Gastrocnemius medialis (tissue), 4 donors: ENCODE measurements at regions not wholly inside any gene's neighbourhood (a gene's known extent, or its start where the extent isn't known, plus 50 kb on each side); places are given as distances from the start of the nearest gene placed in this dataset.

Source experiments
- ATAC-seq, 2 donors: fragments of 150-250 bp; one replicate each; pipeline ENCODE4 v1.9.1; 2016
- DNase-seq, 2 donors: peaks; one replicate each; pipeline ENCODE4 v3.0.0-alpha.2; 2019
- H3K27ac ChIP-seq, 4 donors: fragments of 200-600 bp; sonication (generic); 1 replicate in 1 of 4; 2 replicates in 3 of 4; pipeline ENCODE4 v1.5.1; 2016 to 2018; ENCODE audit warnings: mild to moderate bottlenecking in 2 of 4, moderate library complexity in 1 of 4
- H3K27me3 ChIP-seq, 3 donors: fragments of 200-600 bp; sonication (generic) in 2 of 3; 1 replicate in 1 of 3; 2 replicates in 2 of 3; pipeline versions ENCODE4 v1.5.1 to v1.6.0; 2016 to 2019; ENCODE audit warnings: mild to moderate bottlenecking in 1 of 3, moderate library complexity in 1 of 3
- H3K36me3 ChIP-seq, 2 donors: fragments of 200-600 bp; sonication (generic) in 1 of 2; one replicate each; pipeline ENCODE4 v1.5.1; 2017 to 2018
- H3K4me1 ChIP-seq, 2 donors: fragments of 200-600 bp; sonication (generic) in 1 of 2; one replicate each; pipeline ENCODE4 v1.5.1; 2016 to 2017; ENCODE audit warnings: mild to moderate bottlenecking in 2 of 2
- H3K4me3 ChIP-seq, 4 donors: fragments of 200-600 bp; sonication (generic) in 3 of 4; 1 replicate in 1 of 4; 2 replicates in 3 of 4; pipeline ENCODE4 v1.5.1; 2016 to 2019; ENCODE audit warnings: mild to moderate bottlenecking in 2 of 4
- H3K9me3 ChIP-seq, 3 donors: fragments of 200-600 bp; sonication (generic) in 2 of 3; 1 replicate in 1 of 3; 2 replicates in 2 of 3; pipeline ENCODE4 v1.5.1; 2016 to 2019
- CTCF ChIP-seq, 5 experiments: fragments of 450-650 bp in 3 of 5; fragments of 200-600 bp in 2 of 5; sonication (generic) in 2 of 5; IDR thresholded peaks in 4 of 5; conservative IDR thresholded peaks in 1 of 5; 1 replicate in 4 of 5; 2 replicates in 1 of 5; pipeline ENCODE4 v1.5.1; 2016 to 2019; ENCODE audit warnings: antibody characterized with exemption in 5 of 5, mild to moderate bottlenecking in 3 of 5, moderate library complexity in 3 of 5
- POLR2A ChIP-seq, 2 donors: fragments of 450-650 bp; IDR thresholded peaks; one replicate each; pipeline ENCODE4 v1.6.1; 2017; ENCODE audit warnings: antibody characterized with exemption in 2 of 2, mild to moderate bottlenecking in 2 of 2, moderate library complexity in 2 of 2
- in situ Hi-C, 4 donors: fragments of 200-750 bp; cut with MboI; loops; one replicate each; pipeline versions ENCODE4 v1.15.0 to v1.8.0; 2017; ENCODE audit warnings: low sequenced_read_pairs in 4 of 4
- intact Hi-C: fragments of 100-400 bp; cut with DNase I; formaldehyde crosslinking; loops from one replicate; pipeline ENCODE4 v1.15.1; 2023; ENCODE audit warnings: low total_unique reads

GRCh38 chr17:79465011-79465680, 145.7 kb downstream of the RBFOX3 start:
- Histone ChIP-seq H3K36me3 (no peaks in the 10 kb centered on the region), H3K4me1 (no peaks in the 10 kb centered on the region), H3K27me3 (peaks cover 8 to 27% (median 21%) of the 10 kb centered on the region in 3 donors), H3K4me3 (no peak overlapping the region), H3K27ac (no peak overlapping the region), H3K9me3 (no peaks in the 10 kb centered on the region)
- in situ Hi-C loops = no loop called here
- DNase-seq (no peak), ATAC-seq (no peak)
- TF ChIP-seq CTCF (IDR thresholded peaks at IDR 0.05 in 4 of 5, conservative IDR thresholded peaks at IDR 0.05 in 1 of 5) (no peak), POLR2A (IDR thresholded peaks at IDR 0.05) (no peak)
- intact Hi-C loops = no loop called here

GRCh38 chr17:79464318-79465010, 146.4 kb downstream of the RBFOX3 start:
- H3K9me3 ChIP-seq = no peaks in the 10 kb centered on the region
- in situ Hi-C loops (no loop called here), intact Hi-C loops (no loop called here)
- no peak for DNase-seq
- H3K27ac ChIP-seq = no peak overlapping the region
- H3K4me1 ChIP-seq = no peaks in the 10 kb centered on the region
- TF ChIP-seq CTCF (IDR thresholded peaks at IDR 0.05 in 4 of 5, conservative IDR thresholded peaks at IDR 0.05 in 1 of 5) = no peak
- TF ChIP-seq POLR2A (IDR thresholded peaks at IDR 0.05) = no peak
- H3K27me3 ChIP-seq = peaks cover 8 to 27% (median 21%) of the 10 kb centered on the region in 3 donors
- ATAC-seq = no peak
- no peaks in the 10 kb centered on the region for H3K36me3 ChIP-seq
- H3K4me3 ChIP-seq = no peak overlapping the region

GRCh38 chr17:79463421-79464317, 147.2 kb downstream of the RBFOX3 start:
- ATAC-seq (no peak), DNase-seq (no peak)
- Histone ChIP-seq H3K4me3 (no peak overlapping the region), H3K36me3 (no peaks in the 10 kb centered on the region), H3K27me3 (peaks cover 8 to 27% (median 21%) of the 10 kb centered on the region in 3 donors), H3K27ac (no peak overlapping the region), H3K4me1 (no peaks in the 10 kb centered on the region), H3K9me3 (no peaks in the 10 kb centered on the region)
- intact Hi-C loops = no loop called here
- in situ Hi-C loops = no loop called here
- TF ChIP-seq CTCF (IDR thresholded peaks at IDR 0.05 in 4 of 5, conservative IDR thresholded peaks at IDR 0.05 in 1 of 5) (no peak), POLR2A (IDR thresholded peaks at IDR 0.05) (no peak)

GRCh38 chr17:79461041-79461440, 149.8 kb downstream of the RBFOX3 start:
- ATAC-seq (no peak), DNase-seq (no peak)
- Histone ChIP-seq H3K9me3 (no peaks in the 10 kb centered on the region), H3K27me3 (peaks cover 2 to 20% (median 12%) of the 10 kb centered on the region in 3 donors), H3K4me3 (no peak overlapping the region), H3K27ac (no peak overlapping the region), H3K4me1 (no peaks in the 10 kb centered on the region), H3K36me3 (no peaks in the 10 kb centered on the region)
- intact Hi-C loops = no loop called here
- in situ Hi-C loops = no loop called here
- TF ChIP-seq CTCF (IDR thresholded peaks at IDR 0.05 in 4 of 5, conservative IDR thresholded peaks at IDR 0.05 in 1 of 5) (no peak), POLR2A (IDR thresholded peaks at IDR 0.05) (no peak)
